ENCODE measurements at regions not wholly inside any gene's neighbourhood (a gene's known extent, or its start where the extent isn't known, plus 50 kb on each side); places are given as distances from the start of the nearest gene placed in this dataset.
"Not testable (repeated sequence)": the region's sequence is repeated elsewhere in the genome, so short reads cannot be mapped to it uniquely, and the experiment has no call there.

- Histone ChIP-seq H3K9me3 (replicated peaks) (0 out of 2 replicates have a peak, but pooled peaks cover 3% of the 10 kb centered on the region), H3K4me3 (no peak overlapping the region), H3K36me3 (no peaks in the 10 kb centered on the region), H3K27ac (no peak overlapping the region), H3K27me3 (replicated peaks) (no peaks in the 10 kb centered on the region; the same call in 1 of the 2 replicates), H3K4me1 (replicated peaks) (no peaks in the 10 kb centered on the region)
- DNase-seq (ENCODE audit: low read depth in 1 of 2, low spot score in 2 of 2): no peak
Measured at GRCh38 chr5:7246287-7246686, 149.7 kb upstream of the ADCY2 start.

DNA sequence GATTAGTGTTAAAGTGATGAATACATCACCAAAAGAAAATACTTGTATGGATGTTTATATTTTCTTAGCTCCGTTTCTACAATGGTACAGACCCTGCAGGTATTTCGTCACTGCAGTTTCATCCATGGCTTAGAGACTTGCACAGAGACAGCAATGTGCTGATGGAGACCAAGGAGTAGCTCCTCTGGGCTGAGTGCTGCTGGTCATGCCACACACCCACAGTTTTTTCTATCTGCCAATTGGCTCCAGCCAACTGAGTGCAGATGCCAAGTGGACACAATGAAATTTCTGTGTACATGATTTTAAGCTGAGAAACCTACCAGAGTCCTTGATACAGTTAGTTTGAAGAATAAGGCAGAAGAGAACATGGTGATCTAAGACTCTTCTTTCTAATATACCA is 145.9 kb upstream of the ADCY2 start:
- no peak for DNase-seq (ENCODE audit: low read depth in 1 of 2, low spot score in 2 of 2)

DNA sequence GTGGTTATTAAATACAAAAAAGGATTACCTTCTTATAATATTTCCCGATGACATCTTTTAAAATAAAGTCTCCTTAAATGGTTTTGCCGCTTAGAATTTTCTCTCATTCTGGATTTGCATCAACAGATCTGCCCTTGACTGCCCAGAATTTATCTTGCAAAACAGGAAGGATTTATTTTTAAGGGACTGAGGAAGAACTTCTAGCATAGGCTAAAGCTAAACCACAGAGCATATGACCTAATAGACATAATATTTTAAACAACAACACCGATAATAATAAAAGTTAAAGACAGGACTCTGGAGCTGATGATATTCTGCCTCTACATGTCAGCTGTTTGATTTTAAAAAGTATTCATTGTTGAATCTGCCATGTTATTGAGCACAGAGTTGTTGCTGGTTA is 145.3 kb upstream of the ADCY2 start:
- Histone ChIP-seq H3K4me3 (no peak overlapping the region), H3K9me3 (replicated peaks) (no peaks in the 10 kb centered on the region), H3K4me1 (replicated peaks) (no peaks in the 10 kb centered on the region), H3K36me3 (no peaks in the 10 kb centered on the region), H3K27me3 (replicated peaks) (no peaks in the 10 kb centered on the region), H3K27ac (no peak overlapping the region)
- DNase-seq (ENCODE audit: low read depth in 1 of 2, low spot score in 2 of 2): no peak

More for the DNA sequence above, 145.9 kb upstream of the ADCY2 start:
- Histone ChIP-seq H3K4me3 (no peak overlapping the region), H3K4me1 (replicated peaks) (no peaks in the 10 kb centered on the region), H3K27me3 (replicated peaks) (no peaks in the 10 kb centered on the region; the same call in 1 of the 2 replicates), H3K36me3 (no peaks in the 10 kb centered on the region), H3K27ac (no peak overlapping the region), H3K9me3 (replicated peaks) (no peaks in the 10 kb centered on the region)

- Histone ChIP-seq H3K27ac (no peak overlapping the region), H3K36me3 (no peaks in the 10 kb centered on the region), H3K4me1 (replicated peaks) (no peaks in the 10 kb centered on the region), H3K4me3 (no peak overlapping the region), H3K9me3 (replicated peaks) (no peaks in the 10 kb centered on the region), H3K27me3 (replicated peaks) (no peaks in the 10 kb centered on the region)
- DNase-seq (ENCODE audit: low read depth in 1 of 2, low spot score in 2 of 2): no peak
Measured at GRCh38 chr5:7251132-7251531, 144.8 kb upstream of the ADCY2 start.

- no peaks in the 10 kb centered on the region for H3K9me3 ChIP-seq (replicated peaks)
- no peaks in the 10 kb centered on the region for H3K27me3 ChIP-seq (replicated peaks)
- peak in 1 of 2 experiments; percentile 56 for DNase-seq (ENCODE audit: low read depth in 1 of 2, low spot score in 2 of 2)
- H3K4me3 ChIP-seq: no peak overlapping the region
- H3K4me1 ChIP-seq (replicated peaks): no peaks in the 10 kb centered on the region
- H3K27ac ChIP-seq: no peak overlapping the region
- no peaks in the 10 kb centered on the region for H3K36me3 ChIP-seq
Measured at GRCh38 chr5:7261049-7261448, 134.9 kb upstream of the ADCY2 start.

DNA sequence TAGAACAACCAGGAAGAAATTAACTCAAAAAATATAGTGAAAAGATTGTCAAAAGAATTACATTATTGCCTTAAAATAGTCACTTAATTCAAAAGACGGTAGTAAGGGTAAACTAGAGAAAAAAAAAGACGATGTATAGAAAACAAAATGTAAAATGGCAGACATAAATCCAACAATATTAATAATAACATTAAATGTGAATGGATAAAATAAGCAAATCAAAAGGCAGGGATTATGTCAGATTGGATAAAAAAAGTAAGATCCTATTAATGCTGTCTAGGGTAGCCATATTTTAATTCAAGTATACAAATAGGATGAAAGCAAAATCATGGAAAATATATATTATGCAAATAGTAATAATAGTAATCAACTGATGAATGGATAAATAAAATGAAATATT is 134.0 kb upstream of the ADCY2 start:
- Histone ChIP-seq H3K4me3 (no peak overlapping the region), H3K4me1 (replicated peaks) (no peaks in the 10 kb centered on the region), H3K36me3 (no peaks in the 10 kb centered on the region), H3K9me3 (replicated peaks) (no peaks in the 10 kb centered on the region), H3K27ac (no peak overlapping the region), H3K27me3 (replicated peaks) (no peaks in the 10 kb centered on the region)
- DNase-seq (ENCODE audit: low read depth in 1 of 2, low spot score in 2 of 2): no peak

- not testable (repeated sequence) for DNase-seq (ENCODE audit: low read depth in 1 of 2, low spot score in 2 of 2); H3K27me3 ChIP-seq (replicated peaks); H3K4me1 ChIP-seq (replicated peaks); H3K36me3 ChIP-seq; H3K9me3 ChIP-seq (replicated peaks); H3K4me3 ChIP-seq; H3K27ac ChIP-seq
Measured at GRCh38 chr5:7263398-7264015, 132.4 kb upstream of the ADCY2 start.

DNA sequence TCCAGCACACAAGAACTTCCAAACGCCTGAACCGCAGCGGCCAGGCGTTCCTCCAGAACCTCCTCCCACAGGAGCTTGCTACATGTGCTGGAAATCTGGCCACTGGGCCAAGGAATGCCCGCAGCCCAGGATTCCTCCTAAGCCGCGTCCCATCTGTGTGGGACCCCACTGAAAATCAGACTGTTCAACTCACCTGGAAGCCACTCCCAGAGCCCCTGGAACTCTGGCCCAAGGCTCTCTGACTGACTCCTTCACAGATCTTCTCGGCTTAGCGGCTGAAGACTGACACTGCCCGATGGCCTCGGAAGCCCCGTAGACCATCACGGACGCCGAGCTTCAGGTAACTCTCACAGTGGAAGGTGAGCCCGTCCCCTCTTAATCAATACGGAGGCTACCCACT is 130.2 kb upstream of the ADCY2 start:
- not testable (repeated sequence) for DNase-seq (ENCODE audit: low read depth in 1 of 2, low spot score in 2 of 2); H3K36me3 ChIP-seq; H3K4me1 ChIP-seq (replicated peaks); H3K4me3 ChIP-seq; H3K27me3 ChIP-seq (replicated peaks); H3K27ac ChIP-seq; H3K9me3 ChIP-seq (replicated peaks)

- not testable (repeated sequence) for H3K9me3 ChIP-seq (replicated peaks); H3K4me1 ChIP-seq (replicated peaks); H3K27me3 ChIP-seq (replicated peaks); H3K4me3 ChIP-seq; DNase-seq (ENCODE audit: low read depth in 1 of 2, low spot score in 2 of 2); H3K27ac ChIP-seq; H3K36me3 ChIP-seq
Measured at GRCh38 chr5:7268722-7269121, 127.2 kb upstream of the ADCY2 start.

- no peak overlapping the region for H3K4me3 ChIP-seq
- no peaks in the 10 kb centered on the region for H3K4me1 ChIP-seq (replicated peaks)
- H3K27me3 ChIP-seq (replicated peaks): peaks cover 6% of the 10 kb centered on the region; the same call in 1 of the 2 replicates
- no peak overlapping the region for H3K27ac ChIP-seq
- no peaks in the 10 kb centered on the region for H3K36me3 ChIP-seq
- no peak for DNase-seq (ENCODE audit: low read depth in 1 of 2, low spot score in 2 of 2)
- no peaks in the 10 kb centered on the region for H3K9me3 ChIP-seq (replicated peaks)
Measured at GRCh38 chr5:7269591-7270274, 126.2 kb upstream of the ADCY2 start.

DNA sequence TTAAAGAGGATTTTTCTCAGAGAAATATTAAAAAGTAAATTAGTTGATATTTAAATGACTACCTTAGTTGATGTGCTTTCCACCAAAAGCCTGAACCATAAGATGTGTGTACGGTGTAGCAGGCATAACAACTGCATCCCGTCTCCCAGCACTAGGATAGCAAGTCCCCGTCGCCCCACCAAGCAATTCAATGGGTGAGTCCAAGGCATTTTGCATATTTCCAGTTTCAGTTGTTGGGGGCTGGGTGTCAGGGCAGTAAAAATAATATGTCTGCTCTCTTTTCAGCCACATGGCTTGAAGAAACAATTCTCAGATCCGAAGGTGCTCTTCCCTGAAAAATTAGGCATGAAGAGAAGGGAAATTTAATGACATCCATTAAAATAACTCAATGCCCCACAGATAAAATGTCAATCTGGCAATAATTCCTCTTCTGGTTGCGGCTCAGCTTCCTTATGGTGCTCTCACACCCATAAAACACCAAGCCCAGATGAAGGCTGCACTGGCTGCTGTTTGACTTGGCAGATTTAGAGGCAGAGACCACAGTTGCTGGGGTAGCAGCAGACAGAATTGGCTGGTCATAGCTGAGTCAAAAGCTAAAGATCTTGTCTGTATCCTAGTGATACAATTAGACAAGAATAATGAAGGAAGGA is 124.4 kb upstream of the ADCY2 start:
- no peak for DNase-seq (ENCODE audit: low read depth in 1 of 2, low spot score in 2 of 2)
- Histone ChIP-seq H3K27ac (no peak overlapping the region), H3K27me3 (replicated peaks) (peaks cover 6% of the 10 kb centered on the region; the same call in 1 of the 2 replicates), H3K9me3 (replicated peaks) (no peaks in the 10 kb centered on the region), H3K36me3 (no peaks in the 10 kb centered on the region), H3K4me1 (replicated peaks) (no peaks in the 10 kb centered on the region), H3K4me3 (no peak overlapping the region)

DNA sequence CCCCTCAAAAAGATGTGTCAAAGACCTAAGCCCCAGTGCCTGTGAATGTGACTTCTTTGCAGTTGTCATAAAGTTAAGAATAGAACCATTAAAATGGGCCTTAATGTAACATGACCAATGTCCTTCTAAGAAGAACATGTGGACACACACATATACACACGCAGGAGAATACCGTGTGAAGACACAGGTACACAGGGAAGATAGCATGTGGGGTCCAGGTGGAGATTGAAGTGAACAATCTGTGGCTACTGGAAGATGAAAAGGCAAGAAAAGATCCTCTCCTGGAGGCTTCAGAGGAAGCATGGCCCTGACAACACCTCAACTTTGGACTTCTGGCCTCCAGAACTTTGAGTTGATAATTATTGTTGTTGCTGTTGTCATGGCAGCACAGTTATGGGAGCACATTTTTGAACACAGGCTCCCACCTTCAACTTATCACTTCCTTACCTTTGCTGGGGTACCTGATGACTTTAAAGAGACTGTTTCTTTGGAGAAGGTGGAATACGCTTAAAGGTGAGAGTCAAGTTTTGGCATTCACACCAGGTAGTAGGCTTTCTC is 123.5 kb upstream of the ADCY2 start:
- DNase-seq (ENCODE audit: low read depth in 1 of 2, low spot score in 2 of 2): no peak
- H3K36me3 ChIP-seq: no peaks in the 10 kb centered on the region
- no peak overlapping the region for H3K27ac ChIP-seq
- H3K4me1 ChIP-seq (replicated peaks): no peaks in the 10 kb centered on the region
- peaks cover 6% of the 10 kb centered on the region; the same call in 1 of the 2 replicates for H3K27me3 ChIP-seq (replicated peaks)
- no peak overlapping the region for H3K4me3 ChIP-seq
- H3K9me3 ChIP-seq (replicated peaks): no peaks in the 10 kb centered on the region

GRCh38 chr5:7274203-7274602 is 121.7 kb upstream of the ADCY2 start:
- no peaks in the 10 kb centered on the region for H3K4me1 ChIP-seq (replicated peaks)

DNA sequence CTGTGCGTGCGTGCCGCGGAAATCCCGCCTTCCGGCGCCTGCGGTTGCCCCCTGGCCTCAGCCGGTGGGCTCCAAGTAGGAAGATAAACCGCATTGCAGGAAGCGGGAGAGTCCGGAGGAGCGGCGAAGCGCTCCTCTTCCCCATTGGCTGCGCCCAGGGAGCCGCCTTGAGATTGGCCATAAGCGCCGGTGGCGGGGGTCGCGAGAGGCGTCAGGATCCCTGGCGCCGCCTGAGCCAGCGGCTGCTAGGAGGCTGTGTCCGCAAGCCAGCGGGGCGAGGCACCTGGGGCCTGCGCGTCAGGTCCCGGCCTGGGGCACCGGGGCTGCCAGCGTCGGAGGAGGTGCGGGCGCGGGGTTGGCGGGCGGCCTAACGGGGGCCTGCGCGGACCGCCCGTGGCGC is 106.3 kb upstream of the ADCY2 start:
- not testable (repeated sequence) for H3K4me3 ChIP-seq; DNase-seq (ENCODE audit: low read depth in 1 of 2, low spot score in 2 of 2); H3K4me1 ChIP-seq (replicated peaks); H3K9me3 ChIP-seq (replicated peaks); H3K36me3 ChIP-seq; H3K27ac ChIP-seq; H3K27me3 ChIP-seq (replicated peaks)

More at GRCh38 chr5:7274203-7274602, 121.7 kb upstream of the ADCY2 start:
- Histone ChIP-seq H3K27me3 (replicated peaks) (peaks cover 6% of the 10 kb centered on the region; the same call in 1 of the 2 replicates), H3K9me3 (replicated peaks) (no peaks in the 10 kb centered on the region), H3K27ac (no peak overlapping the region), H3K36me3 (no peaks in the 10 kb centered on the region), H3K4me3 (no peak overlapping the region)
- no peak for DNase-seq (ENCODE audit: low read depth in 1 of 2, low spot score in 2 of 2)

Measured in SJSA1 (cell line).